ENCODE measurements at regions not wholly inside any gene's neighbourhood (a gene's known extent, or its start where the extent isn't known, plus 50 kb on each side); places are given as distances from the start of the nearest gene placed in this dataset.

- no peak for TF ChIP-seq CTCF (conservative IDR thresholded peaks at IDR 0.05)
- Histone ChIP-seq H2BK12ac (ENCODE audit: insufficient read length, low read depth, low read length) (no peak overlapping the region), H4K20me1 (ENCODE audit: control insufficient read depth, insufficient read depth, insufficient read length) (no peaks in the 10 kb centered on the region), H2BK120ac (ENCODE audit: low read depth, low read length, poor library complexity, severe bottlenecking) (no peak overlapping the region), H3K79me1 (ENCODE audit: insufficient read depth, low read depth, low read length, poor library complexity, severe bottlenecking) (no peaks in the 10 kb centered on the region), H3K4ac (ENCODE audit: low read depth, low read length) (no peak overlapping the region), H3K27me3 (ENCODE audit: insufficient read depth, low read length) (no peaks in the 10 kb centered on the region; the same call in 1 of the 2 replicates), H3K4me1 (ENCODE audit: insufficient read depth, low read length) (peaks cover 10% of the 10 kb centered on the region; the same call in 1 of the 2 replicates), H3K23ac (ENCODE audit: insufficient read length, low read depth, low read length) (no peak overlapping the region), H3K14ac (ENCODE audit: insufficient read depth, low read length) (no peak overlapping the region), H2BK20ac (ENCODE audit: low read depth, low read length, poor library complexity, severe bottlenecking) (no peak overlapping the region), H4K8ac (replicated peaks; ENCODE audit: insufficient read length, low read depth, low read length) (no peak overlapping the region), H3K9me3 (ENCODE audit: control insufficient read depth, low read depth, low read length) (no peaks in the 10 kb centered on the region), H3K27ac (ENCODE audit: insufficient read length, low read depth, low read length) (no peak overlapping the region), H3K4me2 (ENCODE audit: insufficient read depth, insufficient read length, low read length) (no peak overlapping the region), H4K5ac (ENCODE audit: insufficient read length, low read depth, low read length) (no peak overlapping the region), H3K56ac (ENCODE audit: insufficient read length, low read depth, low read length) (no peak overlapping the region), H2AFZ (ENCODE audit: low read length) (no peak overlapping the region), H3T11ph (ENCODE audit: low read length) (no peak overlapping the region), H3K23me2 (ENCODE audit: insufficient read length, low read depth, low read length, poor library complexity, severe bottlenecking) (no peaks in the 10 kb centered on the region), H4K91ac (ENCODE audit: insufficient read length, low read depth, low read length) (no peak overlapping the region), H2BK5ac (ENCODE audit: insufficient read length, low read length) (no peak overlapping the region), H2BK15ac (ENCODE audit: low read depth, low read length) (no peak overlapping the region), H2AK5ac (ENCODE audit: insufficient read length, low read length) (no peak overlapping the region), H3K9ac (ENCODE audit: extremely low read depth, insufficient read length, low read length) (no peak overlapping the region), H3K18ac (ENCODE audit: insufficient read length, low read depth, low read length) (no peak overlapping the region), H3K79me2 (ENCODE audit: insufficient read depth, low read length) (no peaks in the 10 kb centered on the region)
- Mint-ChIP-seq H3K27me3 (ENCODE audit: low read depth) (no peaks in the 10 kb centered on the region), H3K27ac (no peak overlapping the region), H3K4me3 (no peak overlapping the region), H3K36me3 (ENCODE audit: insufficient read depth in 1 of 3, low read depth in 3 of 3) (no peaks in the 10 kb centered on the region), H3K4me1 (peaks cover 25 to 32% of the 10 kb centered on the region in 2 experiments), H3K9me3 (no peaks in the 10 kb centered on the region)
- WGBS (ENCODE audit: extremely low coverage, insufficient read length, low lambda C conversion rate), result no CpG with 5 or more reads among the region's 1 CpG
- no peak for DNase-seq
Observed at GRCh38 chr1:84742653-84743052, 52.4 kb upstream of the SSX2IP start.

Data from H9 (cell line).